Ishikawa (cell line): ENCODE measurements at regions not wholly inside any gene's neighbourhood (a gene's known extent, or its start where the extent isn't known, plus 50 kb on each side); places are given as distances from the start of the nearest gene placed in this dataset.

Experiments used
- CEBPB ChIP-seq: IDR thresholded peaks from 2 replicates; pipeline ENCODE4 v1.6.1; 2012
- CREB1 ChIP-seq: IDR thresholded peaks from 2 replicates; pipeline ENCODE4 v1.6.1; 2012; ENCODE audit warnings: low read depth
- EGR1 ChIP-seq: IDR thresholded peaks from 2 replicates; pipeline ENCODE4 v1.6.1; 2012
- EP300 ChIP-seq: IDR thresholded peaks from 2 replicates; pipeline ENCODE4 v1.6.1; 2012; ENCODE audit warnings: borderline replicate concordance
- FOXM1 ChIP-seq: IDR thresholded peaks from 2 replicates; pipeline ENCODE4 v1.6.1; 2012; ENCODE audit warnings: low read depth, borderline replicate concordance
- NFIC ChIP-seq: IDR thresholded peaks from 2 replicates; pipeline ENCODE4 v1.6.1; 2012
- RAD21 ChIP-seq: IDR thresholded peaks from 2 replicates; pipeline ENCODE4 v1.6.1; 2012; ENCODE audit warnings: low read depth
- REST ChIP-seq: IDR thresholded peaks from 2 replicates; pipeline ENCODE4 v1.6.1; 2012; ENCODE audit warnings: low read depth, mild to moderate bottlenecking
- TAF1 ChIP-seq: IDR thresholded peaks from 2 replicates; pipeline ENCODE4 v1.6.1; 2012; ENCODE audit warnings: low read depth, mild to moderate bottlenecking
- TCF12 ChIP-seq: IDR thresholded peaks from 2 replicates; pipeline ENCODE4 v1.6.1; 2012; ENCODE audit warnings: low read depth
- TEAD4 ChIP-seq: IDR thresholded peaks from 2 replicates; pipeline ENCODE4 v1.6.1; 2012
- YY1 ChIP-seq: IDR thresholded peaks from 2 replicates; pipeline ENCODE4 v1.6.1; 2012; ENCODE audit warnings: low read depth
- ZBTB7A ChIP-seq: IDR thresholded peaks from 2 replicates; pipeline ENCODE4 v1.6.1; 2012; ENCODE audit warnings: low read depth
- TF ChIP-seq, protein P1 (sequence below): IDR thresholded peaks from 2 replicates; pipeline ENCODE4 v1.6.1; 2012
- TF ChIP-seq, protein P2 (sequence below): IDR thresholded peaks from 2 replicates; pipeline ENCODE4 v1.6.1; 2012

- TF ChIP-seq TEAD4 (0 out of 2 replicates have a peak, but pooled peaks have one; percentile 21), CREB1 (no peak), ZBTB7A (no peak), TAF1 (no peak)
Measured at GRCh38 chr4:19033816-19034733, 1012.5 kb upstream of the LCORL start.

DNA sequence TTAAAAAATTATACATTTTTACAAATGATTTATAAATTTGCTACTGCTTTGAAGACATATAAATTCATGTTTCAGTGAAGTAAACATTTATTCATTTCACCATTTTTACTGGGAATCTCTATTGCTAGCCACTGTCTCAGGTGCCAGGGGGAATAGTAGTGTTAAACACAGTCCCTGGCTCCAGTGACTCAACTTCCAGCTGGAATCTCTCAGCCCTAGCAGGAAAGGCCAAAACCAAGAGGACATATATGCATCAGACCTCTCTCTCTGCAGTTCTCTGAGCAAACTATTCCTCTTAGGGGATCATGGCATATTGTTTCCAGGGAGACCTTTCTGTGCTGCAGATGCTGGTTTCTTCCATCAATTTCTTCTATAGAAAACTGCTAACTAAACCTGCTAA lies 1009.0 kb upstream of the LCORL start:
- TF ChIP-seq EGR1 (no peak), TCF12 (no peak), EP300 (no peak)

DNA sequence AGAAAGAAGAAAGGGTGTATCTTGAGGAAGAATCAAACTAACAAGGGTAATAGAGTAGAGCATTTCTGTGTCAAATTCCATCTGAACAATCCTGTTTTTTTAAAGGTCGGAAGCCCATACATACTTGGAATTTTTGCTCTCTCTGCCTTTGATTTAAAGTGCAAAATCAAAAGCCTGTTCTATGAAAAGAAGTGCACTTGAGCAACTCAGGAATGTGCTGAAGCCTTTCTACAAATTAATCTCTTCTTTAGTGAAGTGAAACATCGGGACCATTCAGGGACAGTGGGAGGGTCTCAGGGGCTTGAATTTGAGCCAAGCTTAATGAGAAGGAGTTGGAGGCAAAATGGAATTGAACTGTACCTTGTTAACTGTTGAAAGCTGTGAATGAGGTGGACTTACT lies 1008.5 kb upstream of the LCORL start:
- TF ChIP-seq, protein P1, sequence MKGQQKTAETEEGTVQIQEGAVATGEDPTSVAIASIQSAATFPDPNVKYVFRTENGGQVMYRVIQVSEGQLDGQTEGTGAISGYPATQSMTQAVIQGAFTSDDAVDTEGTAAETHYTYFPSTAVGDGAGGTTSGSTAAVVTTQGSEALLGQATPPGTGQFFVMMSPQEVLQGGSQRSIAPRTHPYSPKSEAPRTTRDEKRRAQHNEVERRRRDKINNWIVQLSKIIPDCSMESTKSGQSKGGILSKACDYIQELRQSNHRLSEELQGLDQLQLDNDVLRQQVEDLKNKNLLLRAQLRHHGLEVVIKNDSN: no peak
- TF ChIP-seq CEBPB (peak; percentile 86), TAF1 (no peak), CREB1 (no peak), RAD21 (peak; percentile 12; the same call in 1 of the 2 replicates), EP300 (peak; percentile 99), ZBTB7A (no peak), TCF12 (peak; percentile 96), NFIC (peak; percentile 96), FOXM1 (peak; percentile 98), REST (no peak), YY1 (no peak), EGR1 (no peak), TEAD4 (peak; percentile 100)
- TF ChIP-seq, protein P2, sequence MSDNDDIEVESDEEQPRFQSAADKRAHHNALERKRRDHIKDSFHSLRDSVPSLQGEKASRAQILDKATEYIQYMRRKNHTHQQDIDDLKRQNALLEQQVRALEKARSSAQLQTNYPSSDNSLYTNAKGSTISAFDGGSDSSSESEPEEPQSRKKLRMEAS: peak; percentile 40; the same call in 1 of the 2 replicates

DNA sequence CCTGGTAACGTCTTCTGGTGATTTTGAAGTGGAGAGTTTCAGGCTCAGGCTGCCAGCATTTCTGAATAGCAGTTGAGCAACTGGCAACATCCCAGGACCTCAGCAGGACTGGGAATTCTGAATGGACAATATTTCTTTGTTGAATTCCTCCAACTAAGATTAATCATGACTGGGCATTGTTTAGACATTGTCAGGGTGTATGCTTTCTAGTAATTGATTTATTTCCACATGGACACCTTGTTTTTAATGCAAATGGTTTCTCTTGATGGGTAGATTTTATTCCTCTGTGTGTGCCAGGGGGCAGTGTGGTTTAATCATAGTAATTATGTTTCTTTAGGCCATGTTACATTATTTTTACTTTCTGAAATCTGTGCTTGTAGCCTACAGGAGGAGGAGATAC lies 1004.7 kb upstream of the LCORL start:
- TF ChIP-seq EP300 (peak; percentile 99), EGR1 (no peak), YY1 (no peak), FOXM1 (peak; percentile 99), TEAD4 (peak; percentile 99), TAF1 (0 out of 2 replicates have a peak, but pooled peaks have one; percentile 19), CREB1 (no peak), ZBTB7A (no peak), RAD21 (peak; percentile 68), TCF12 (peak; percentile 98), CEBPB (peak; percentile 91), NFIC (peak; percentile 100), REST (peak; percentile 23; the same call in 1 of the 2 replicates)
- TF ChIP-seq, protein P2: peak; percentile 64
- TF ChIP-seq, protein P1: peak; percentile 34; the same call in 1 of the 2 replicates

GRCh38 chr4:19025031-19025430 lies 1003.5 kb upstream of the LCORL start:
- TF ChIP-seq TEAD4 (peak; percentile 99), EGR1 (no peak; the same call in 1 of the 2 replicates), EP300 (peak; percentile 99), YY1 (peak; percentile 74), RAD21 (peak; percentile 36; the same call in 1 of the 2 replicates), TAF1 (no peak), ZBTB7A (no peak), REST (no peak), TCF12 (peak; percentile 98), FOXM1 (peak; percentile 99), CEBPB (peak; percentile 72), NFIC (peak; percentile 99), CREB1 (peak; percentile 61; the same call in 1 of the 2 replicates)
- TF ChIP-seq, protein P1: no peak
- TF ChIP-seq, protein P2: peak; percentile 75
